Tibial nerve (tissue), 4 donors: ENCODE measurements at regions not wholly inside any gene's neighbourhood (a gene's known extent, or its start where the extent isn't known, plus 50 kb on each side); places are given as distances from the start of the nearest gene placed in this dataset.

Experiments
- DNase-seq, 2 donors: peaks; one replicate each; pipeline ENCODE4 v3.0.0-alpha.2; 2019; ENCODE audit warnings: low spot score in 2 of 2
- H3K27ac ChIP-seq, 4 donors: fragments of 200-600 bp; sonication (generic) in 3 of 4; one replicate each; pipeline ENCODE4 v1.5.1; 2017 to 2019; ENCODE audit warnings: mild to moderate bottlenecking in 1 of 4
- H3K27me3 ChIP-seq, 2 donors: fragments of 200-600 bp; sonication (generic) in 1 of 2; one replicate each; pipeline versions ENCODE4 v1.5.1 to v1.6.0; 2017 to 2019
- H3K36me3 ChIP-seq, 3 donors: fragments of 200-600 bp; sonication (generic); one replicate each; pipeline ENCODE4 v1.5.1; 2018 to 2019
- H3K4me1 ChIP-seq, 4 donors: fragments of 200-600 bp; sonication (generic) in 3 of 4; one replicate each; pipeline ENCODE4 v1.5.1; 2017 to 2019
- H3K4me3 ChIP-seq, 4 donors: fragments of 200-600 bp; sonication (generic) in 3 of 4; one replicate each; pipeline ENCODE4 v1.5.1; 2017 to 2019; ENCODE audit warnings: mild to moderate bottlenecking in 1 of 4, moderate library complexity in 1 of 4
- H3K9me3 ChIP-seq, 4 donors: fragments of 200-600 bp; sonication (generic) in 3 of 4; one replicate each; pipeline ENCODE4 v1.5.1; 2017 to 2019
- CTCF ChIP-seq, 5 experiments: fragments of 200-600 bp in 3 of 5; fragments of 450-650 bp in 2 of 5; sonication (generic) in 3 of 5; IDR thresholded peaks; one replicate each; pipeline ENCODE4 v1.5.1; 2016 to 2019; ENCODE audit warnings: antibody characterized with exemption in 5 of 5, mild to moderate bottlenecking in 3 of 5, moderate library complexity in 2 of 5
- EP300 ChIP-seq, 2 donors: sonication (generic); formaldehyde crosslinking; IDR thresholded peaks; one replicate each; pipeline ENCODE4 v1.6.1; 2017; ENCODE audit warnings: antibody characterized with exemption in 2 of 2, mild to moderate bottlenecking in 1 of 2
- POLR2A ChIP-seq, 2 donors: fragments of 450-650 bp; IDR thresholded peaks; one replicate each; pipeline ENCODE4 v1.6.1; 2017; ENCODE audit warnings: antibody characterized with exemption in 2 of 2, mild to moderate bottlenecking in 2 of 2, moderate library complexity in 2 of 2
- WGBS, 2 donors: methylation state at CpG; one replicate each; pipeline ENCODE4 v1.1.5; 2018; 5-methylcytosine and 5-hydroxymethylcytosine counted together

- 82 to 84% methylated on average over 5 of the region's 5 CpGs for WGBS, 2 donors
- H3K4me1 ChIP-seq, result no peaks in the 10 kb centered on the region
- H3K36me3 ChIP-seq, result no peaks in the 10 kb centered on the region
- no peaks in the 10 kb centered on the region for H3K9me3 ChIP-seq
- H3K27ac ChIP-seq, result no peak overlapping the region
- no peaks in the 10 kb centered on the region for H3K27me3 ChIP-seq
- H3K4me3 ChIP-seq, result no peak overlapping the region
- DNase-seq, result no peak
- TF ChIP-seq POLR2A (IDR thresholded peaks at IDR 0.05), result no peak
- no peak for TF ChIP-seq EP300 (IDR thresholded peaks at IDR 0.05)
- no peak for TF ChIP-seq CTCF (IDR thresholded peaks at IDR 0.05)
Observed at GRCh38 chr5:12312343-12312742, 408.1 kb upstream of the CTNND2 start.

GRCh38 chr5:12294151-12294550 is 389.9 kb upstream of the CTNND2 start:
- Histone ChIP-seq H3K9me3 (peaks cover 0 to 19% (median 0%) of the 10 kb centered on the region in 4 donors), H3K27me3 (no peaks in the 10 kb centered on the region), H3K36me3 (no peaks in the 10 kb centered on the region), H3K4me3 (no peak overlapping the region), H3K4me1 (no peaks in the 10 kb centered on the region), H3K27ac (no peak overlapping the region)
- 85 to 91% methylated on average over 4 of the region's 4 CpGs for WGBS, 2 donors
- no peak for TF ChIP-seq EP300 (IDR thresholded peaks at IDR 0.05)
- DNase-seq, result no peak

GRCh38 chr5:12292610-12293204 is 388.5 kb upstream of the CTNND2 start:
- no peaks in the 10 kb centered on the region for H3K4me1 ChIP-seq
- H3K27me3 ChIP-seq, result no peaks in the 10 kb centered on the region
- H3K27ac ChIP-seq, result no peak overlapping the region
- H3K9me3 ChIP-seq, result peaks cover 0 to 19% (median 0%) of the 10 kb centered on the region in 4 donors
- TF ChIP-seq CTCF (IDR thresholded peaks at IDR 0.05), result no peak
- TF ChIP-seq POLR2A (IDR thresholded peaks at IDR 0.05), result no peak
- TF ChIP-seq EP300 (IDR thresholded peaks at IDR 0.05), result no peak
- no peak for DNase-seq
- 27 to 33% methylated on average over 6 of the region's 6 CpGs for WGBS, 2 donors
- no peak overlapping the region for H3K4me3 ChIP-seq
- no peaks in the 10 kb centered on the region for H3K36me3 ChIP-seq

- no peaks in the 10 kb centered on the region for H3K4me1 ChIP-seq
- 55 to 58% methylated on average over 1 of the region's 1 CpG for WGBS, 2 donors
- H3K9me3 ChIP-seq, result no peaks in the 10 kb centered on the region
- no peak overlapping the region for H3K27ac ChIP-seq
- H3K27me3 ChIP-seq, result no peaks in the 10 kb centered on the region
- no peak overlapping the region for H3K4me3 ChIP-seq
- H3K36me3 ChIP-seq, result no peaks in the 10 kb centered on the region
- TF ChIP-seq EP300 (IDR thresholded peaks at IDR 0.05) (no peak), POLR2A (IDR thresholded peaks at IDR 0.05) (no peak), CTCF (IDR thresholded peaks at IDR 0.05) (no peak)
- DNase-seq, result no peak
Observed at GRCh38 chr5:12284604-12285003, 380.4 kb upstream of the CTNND2 start.

- Histone ChIP-seq H3K4me1 (no peaks in the 10 kb centered on the region), H3K27ac (no peak overlapping the region), H3K36me3 (no peaks in the 10 kb centered on the region), H3K27me3 (no peaks in the 10 kb centered on the region), H3K9me3 (no peaks in the 10 kb centered on the region), H3K4me3 (no peak overlapping the region)
- TF ChIP-seq EP300 (IDR thresholded peaks at IDR 0.05) (no peak), POLR2A (IDR thresholded peaks at IDR 0.05) (no peak), CTCF (IDR thresholded peaks at IDR 0.05) (no peak)
- WGBS, 2 donors, result 77 to 83% methylated on average over 2 of the region's 2 CpGs
- DNase-seq, result no peak
Observed at GRCh38 chr5:12277504-12278192, 373.4 kb upstream of the CTNND2 start.
